HL-60 (cell line): ENCODE measurements at regions not wholly inside any gene's neighbourhood (a gene's known extent, or its start where the extent isn't known, plus 50 kb on each side); places are given as distances from the start of the nearest gene placed in this dataset.

ENCODE experiments used
- GABPA ChIP-seq: IDR thresholded peaks from 2 replicates; pipeline ENCODE4 v1.6.1; 2012; ENCODE audit warnings: low read depth
- POLR2AphosphoS5 ChIP-seq: IDR thresholded peaks from 2 replicates; pipeline ENCODE4 v1.6.1; 2012; ENCODE audit warnings: low read depth
- SPI1 ChIP-seq: IDR thresholded peaks from 2 replicates; pipeline ENCODE4 v1.6.1; 2012; ENCODE audit warnings: low read depth, mild to moderate bottlenecking, borderline replicate concordance
- TF ChIP-seq, protein P1 (sequence below): IDR thresholded peaks from one replicate; pipeline ENCODE4 v1.5.1; 2011; ENCODE audit warnings: low read length, control low read depth, inconsistent platforms; ENCODE audit not compliant: insufficient read depth
- TF ChIP-seq, protein P2 (sequence below): IDR thresholded peaks from 2 replicates; pipeline ENCODE4 v1.6.1; 2012; ENCODE audit warnings: low read depth; ENCODE audit not compliant: insufficient replicate concordance

DNA sequence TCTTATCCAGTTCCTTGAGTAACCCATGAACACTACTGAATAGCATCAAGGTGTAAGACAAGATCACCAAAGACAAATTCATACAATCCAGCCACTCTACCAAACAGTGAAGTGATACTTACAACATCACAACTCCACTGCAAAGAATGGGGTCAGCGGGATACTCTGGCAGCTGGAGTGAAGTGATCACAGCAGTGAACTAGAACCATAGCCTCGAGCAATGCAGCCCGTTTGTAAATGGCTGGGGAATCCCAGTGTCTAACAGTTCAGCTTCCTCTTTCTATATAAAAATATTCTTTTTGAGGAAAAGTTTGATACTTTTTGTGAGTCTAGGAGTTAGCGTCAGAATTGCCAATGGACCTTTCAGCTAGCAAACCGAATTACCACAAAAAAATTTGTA lies 515.2 kb downstream of the ZNF608 start:
- TF ChIP-seq, protein P1, sequence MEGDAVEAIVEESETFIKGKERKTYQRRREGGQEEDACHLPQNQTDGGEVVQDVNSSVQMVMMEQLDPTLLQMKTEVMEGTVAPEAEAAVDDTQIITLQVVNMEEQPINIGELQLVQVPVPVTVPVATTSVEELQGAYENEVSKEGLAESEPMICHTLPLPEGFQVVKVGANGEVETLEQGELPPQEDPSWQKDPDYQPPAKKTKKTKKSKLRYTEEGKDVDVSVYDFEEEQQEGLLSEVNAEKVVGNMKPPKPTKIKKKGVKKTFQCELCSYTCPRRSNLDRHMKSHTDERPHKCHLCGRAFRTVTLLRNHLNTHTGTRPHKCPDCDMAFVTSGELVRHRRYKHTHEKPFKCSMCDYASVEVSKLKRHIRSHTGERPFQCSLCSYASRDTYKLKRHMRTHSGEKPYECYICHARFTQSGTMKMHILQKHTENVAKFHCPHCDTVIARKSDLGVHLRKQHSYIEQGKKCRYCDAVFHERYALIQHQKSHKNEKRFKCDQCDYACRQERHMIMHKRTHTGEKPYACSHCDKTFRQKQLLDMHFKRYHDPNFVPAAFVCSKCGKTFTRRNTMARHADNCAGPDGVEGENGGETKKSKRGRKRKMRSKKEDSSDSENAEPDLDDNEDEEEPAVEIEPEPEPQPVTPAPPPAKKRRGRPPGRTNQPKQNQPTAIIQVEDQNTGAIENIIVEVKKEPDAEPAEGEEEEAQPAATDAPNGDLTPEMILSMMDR = no peak
- no peak for TF ChIP-seq POLR2AphosphoS5
- TF ChIP-seq SPI1 = no peak
- no peak for TF ChIP-seq GABPA
- TF ChIP-seq, protein P2, sequence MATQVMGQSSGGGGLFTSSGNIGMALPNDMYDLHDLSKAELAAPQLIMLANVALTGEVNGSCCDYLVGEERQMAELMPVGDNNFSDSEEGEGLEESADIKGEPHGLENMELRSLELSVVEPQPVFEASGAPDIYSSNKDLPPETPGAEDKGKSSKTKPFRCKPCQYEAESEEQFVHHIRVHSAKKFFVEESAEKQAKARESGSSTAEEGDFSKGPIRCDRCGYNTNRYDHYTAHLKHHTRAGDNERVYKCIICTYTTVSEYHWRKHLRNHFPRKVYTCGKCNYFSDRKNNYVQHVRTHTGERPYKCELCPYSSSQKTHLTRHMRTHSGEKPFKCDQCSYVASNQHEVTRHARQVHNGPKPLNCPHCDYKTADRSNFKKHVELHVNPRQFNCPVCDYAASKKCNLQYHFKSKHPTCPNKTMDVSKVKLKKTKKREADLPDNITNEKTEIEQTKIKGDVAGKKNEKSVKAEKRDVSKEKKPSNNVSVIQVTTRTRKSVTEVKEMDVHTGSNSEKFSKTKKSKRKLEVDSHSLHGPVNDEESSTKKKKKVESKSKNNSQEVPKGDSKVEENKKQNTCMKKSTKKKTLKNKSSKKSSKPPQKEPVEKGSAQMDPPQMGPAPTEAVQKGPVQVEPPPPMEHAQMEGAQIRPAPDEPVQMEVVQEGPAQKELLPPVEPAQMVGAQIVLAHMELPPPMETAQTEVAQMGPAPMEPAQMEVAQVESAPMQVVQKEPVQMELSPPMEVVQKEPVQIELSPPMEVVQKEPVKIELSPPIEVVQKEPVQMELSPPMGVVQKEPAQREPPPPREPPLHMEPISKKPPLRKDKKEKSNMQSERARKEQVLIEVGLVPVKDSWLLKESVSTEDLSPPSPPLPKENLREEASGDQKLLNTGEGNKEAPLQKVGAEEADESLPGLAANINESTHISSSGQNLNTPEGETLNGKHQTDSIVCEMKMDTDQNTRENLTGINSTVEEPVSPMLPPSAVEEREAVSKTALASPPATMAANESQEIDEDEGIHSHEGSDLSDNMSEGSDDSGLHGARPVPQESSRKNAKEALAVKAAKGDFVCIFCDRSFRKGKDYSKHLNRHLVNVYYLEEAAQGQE = no peak
